Chondrocyte (in vitro differentiated cells): ENCODE measurements at regions not wholly inside any gene's neighbourhood (a gene's known extent, or its start where the extent isn't known, plus 50 kb on each side); places are given as distances from the start of the nearest gene placed in this dataset.

Source experiments
- DNase-seq: peaks from one replicate; pipeline ENCODE4 v3.0.0; 2021; ENCODE audit warnings: mixed read lengths, low spot score
- H3K27ac Mint-ChIP-seq: one replicate; pipeline ENCODE4 v1.8.0; 2021; ENCODE audit warnings: mild to moderate bottlenecking, moderate library complexity, mixed read lengths; ENCODE audit not compliant: unreplicated experiment
- H3K27me3 Mint-ChIP-seq: 2 replicates; pipeline ENCODE4 v1.8.0; 2021; ENCODE audit warnings: low read depth, mixed read lengths
- H3K36me3 Mint-ChIP-seq: 2 replicates; pipeline ENCODE4 v1.8.0; 2021; ENCODE audit warnings: low read depth, mixed read lengths
- H3K4me1 Mint-ChIP-seq: 2 replicates; pipeline ENCODE4 v1.8.0; 2021; ENCODE audit warnings: low read depth, mild to moderate bottlenecking, mixed read lengths
- H3K4me3 Mint-ChIP-seq: one replicate; pipeline ENCODE4 v1.8.0; 2021; ENCODE audit warnings: mild to moderate bottlenecking, moderate library complexity, mixed read lengths; ENCODE audit not compliant: unreplicated experiment
- H3K9me3 Mint-ChIP-seq: 2 replicates; pipeline ENCODE4 v1.8.0; 2021; ENCODE audit warnings: low read depth, mixed read lengths
- TF ChIP-seq, protein P1 (sequence below): fragments of 200-600 bp; sonication (generic); IDR thresholded peaks from 2 replicates; pipeline ENCODE4 v1.5.0; 2021; ENCODE audit warnings: antibody characterized with exemption, mild to moderate bottlenecking, moderate library complexity

DNA sequence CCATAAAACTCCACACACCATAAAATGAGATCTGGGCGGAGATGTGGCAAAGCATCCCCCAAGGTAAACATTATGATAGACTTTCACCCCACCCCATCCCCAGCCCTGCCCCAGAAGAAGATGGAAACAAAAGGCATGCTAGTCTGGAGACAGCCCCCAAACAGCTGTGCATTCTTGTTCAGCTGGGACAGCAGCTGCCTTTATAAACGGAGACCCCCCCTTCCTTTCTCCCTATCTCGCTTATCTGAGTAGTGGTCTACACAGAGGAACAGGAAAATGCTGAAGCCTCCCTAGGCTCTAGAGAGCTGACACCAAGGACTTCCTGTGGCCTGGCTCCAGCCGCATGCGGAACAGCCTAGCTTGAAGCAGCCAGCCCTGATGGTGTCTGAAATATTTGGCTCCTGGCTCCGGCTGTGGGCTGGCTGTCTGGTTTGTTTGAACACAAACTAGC is 190.3 kb upstream of the ANKFN1 start:
- Mint-ChIP-seq H3K27me3 (peaks cover 3% of the 10 kb centered on the region), H3K4me1 (no peaks in the 10 kb centered on the region), H3K4me3 (no peak overlapping the region), H3K9me3 (peaks cover 6% of the 10 kb centered on the region), H3K27ac (no peak overlapping the region), H3K36me3 (no peaks in the 10 kb centered on the region)
- TF ChIP-seq, protein P1, sequence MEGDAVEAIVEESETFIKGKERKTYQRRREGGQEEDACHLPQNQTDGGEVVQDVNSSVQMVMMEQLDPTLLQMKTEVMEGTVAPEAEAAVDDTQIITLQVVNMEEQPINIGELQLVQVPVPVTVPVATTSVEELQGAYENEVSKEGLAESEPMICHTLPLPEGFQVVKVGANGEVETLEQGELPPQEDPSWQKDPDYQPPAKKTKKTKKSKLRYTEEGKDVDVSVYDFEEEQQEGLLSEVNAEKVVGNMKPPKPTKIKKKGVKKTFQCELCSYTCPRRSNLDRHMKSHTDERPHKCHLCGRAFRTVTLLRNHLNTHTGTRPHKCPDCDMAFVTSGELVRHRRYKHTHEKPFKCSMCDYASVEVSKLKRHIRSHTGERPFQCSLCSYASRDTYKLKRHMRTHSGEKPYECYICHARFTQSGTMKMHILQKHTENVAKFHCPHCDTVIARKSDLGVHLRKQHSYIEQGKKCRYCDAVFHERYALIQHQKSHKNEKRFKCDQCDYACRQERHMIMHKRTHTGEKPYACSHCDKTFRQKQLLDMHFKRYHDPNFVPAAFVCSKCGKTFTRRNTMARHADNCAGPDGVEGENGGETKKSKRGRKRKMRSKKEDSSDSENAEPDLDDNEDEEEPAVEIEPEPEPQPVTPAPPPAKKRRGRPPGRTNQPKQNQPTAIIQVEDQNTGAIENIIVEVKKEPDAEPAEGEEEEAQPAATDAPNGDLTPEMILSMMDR, result no peak
- no peak for DNase-seq

GRCh38 chr17:55964191-55964590 is 189.1 kb upstream of the ANKFN1 start:
- TF ChIP-seq, protein P1, result no peak
- H3K9me3 Mint-ChIP-seq, result peaks cover 6% of the 10 kb centered on the region

GRCh38 chr17:55965051-55965450 is 188.2 kb upstream of the ANKFN1 start:
- DNase-seq, result no peak
- no peak overlapping the region for H3K4me3 Mint-ChIP-seq
- peaks cover 6% of the 10 kb centered on the region for H3K9me3 Mint-ChIP-seq
- H3K27ac Mint-ChIP-seq, result no peak overlapping the region
- no peaks in the 10 kb centered on the region for H3K4me1 Mint-ChIP-seq
- peaks cover 2% of the 10 kb centered on the region for H3K27me3 Mint-ChIP-seq
- H3K36me3 Mint-ChIP-seq, result no peaks in the 10 kb centered on the region
- TF ChIP-seq, protein P1, result no peak

More at GRCh38 chr17:55964191-55964590, 189.1 kb upstream of the ANKFN1 start:
- no peak for DNase-seq
- no peak overlapping the region for H3K27ac Mint-ChIP-seq
- H3K27me3 Mint-ChIP-seq, result peaks cover 3% of the 10 kb centered on the region
- no peak overlapping the region for H3K4me3 Mint-ChIP-seq
- H3K36me3 Mint-ChIP-seq, result no peaks in the 10 kb centered on the region
- no peaks in the 10 kb centered on the region for H3K4me1 Mint-ChIP-seq

DNA sequence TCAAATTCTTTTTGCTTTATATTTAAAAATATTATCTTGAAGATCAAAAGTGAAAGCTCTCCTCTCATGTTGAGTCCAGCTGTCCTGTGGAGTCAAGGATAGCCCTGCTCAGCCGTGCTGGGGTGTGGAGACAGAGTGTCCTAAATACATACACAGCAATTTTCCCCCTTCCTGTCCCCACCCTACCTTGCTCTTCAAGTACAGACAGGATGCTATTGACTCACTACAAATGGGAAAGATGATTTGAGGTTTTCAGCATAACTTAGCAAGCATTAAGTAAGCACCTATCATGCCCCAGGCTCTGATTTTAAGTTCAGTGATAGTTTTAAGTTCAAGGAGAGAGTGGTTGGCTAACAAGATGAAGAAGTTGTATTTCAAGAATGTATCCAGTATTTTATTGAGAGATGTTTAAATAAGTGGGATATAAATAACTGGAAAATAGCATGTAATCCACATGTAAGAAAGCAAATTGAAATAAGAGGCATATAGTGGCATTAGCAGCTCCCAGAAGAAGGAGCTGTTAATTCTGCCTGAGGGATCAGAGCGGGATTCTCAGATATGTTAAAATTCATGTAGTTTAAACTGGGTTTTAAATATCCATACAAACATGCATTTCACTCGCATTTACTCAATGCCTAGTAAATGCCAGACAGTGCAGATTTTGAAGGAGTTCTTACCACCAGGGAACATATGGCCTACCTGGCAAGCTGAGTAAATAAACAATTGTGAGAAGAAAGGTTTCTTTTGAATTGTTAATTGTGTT is 183.5 kb upstream of the ANKFN1 start:
- H3K27ac Mint-ChIP-seq, result no peak overlapping the region
- TF ChIP-seq, protein P1, result no peak

GRCh38 chr17:55978578-55978977 is 174.7 kb upstream of the ANKFN1 start:
- H3K4me3 Mint-ChIP-seq, result no peak overlapping the region
- TF ChIP-seq, protein P1, result no peak
- DNase-seq, result no peak
- H3K36me3 Mint-ChIP-seq, result no peaks in the 10 kb centered on the region
- H3K27ac Mint-ChIP-seq, result no peak overlapping the region
- peaks cover 4% of the 10 kb centered on the region for H3K9me3 Mint-ChIP-seq
- H3K27me3 Mint-ChIP-seq, result no peaks in the 10 kb centered on the region
- H3K4me1 Mint-ChIP-seq, result no peaks in the 10 kb centered on the region

More for the DNA sequence above, 183.5 kb upstream of the ANKFN1 start:
- Mint-ChIP-seq H3K36me3 (no peaks in the 10 kb centered on the region), H3K4me1 (no peaks in the 10 kb centered on the region), H3K9me3 (peaks cover 6% of the 10 kb centered on the region), H3K4me3 (no peak overlapping the region), H3K27me3 (no peaks in the 10 kb centered on the region)
- no peak for DNase-seq
